GM19324 (cell line): ENCODE measurements at regions not wholly inside any gene's neighbourhood (a gene's known extent, or its start where the extent isn't known, plus 50 kb on each side); places are given as distances from the start of the nearest gene placed in this dataset.

Source experiments
- ATAC-seq: cut with Tn5 transposase; IDR thresholded peaks from one replicate; pipeline ENCODE4 v1.9.1; 2021; ENCODE audit warnings: mild to moderate bottlenecking, moderate library complexity; ENCODE audit not compliant: unreplicated experiment, low FRiP score

DNA sequence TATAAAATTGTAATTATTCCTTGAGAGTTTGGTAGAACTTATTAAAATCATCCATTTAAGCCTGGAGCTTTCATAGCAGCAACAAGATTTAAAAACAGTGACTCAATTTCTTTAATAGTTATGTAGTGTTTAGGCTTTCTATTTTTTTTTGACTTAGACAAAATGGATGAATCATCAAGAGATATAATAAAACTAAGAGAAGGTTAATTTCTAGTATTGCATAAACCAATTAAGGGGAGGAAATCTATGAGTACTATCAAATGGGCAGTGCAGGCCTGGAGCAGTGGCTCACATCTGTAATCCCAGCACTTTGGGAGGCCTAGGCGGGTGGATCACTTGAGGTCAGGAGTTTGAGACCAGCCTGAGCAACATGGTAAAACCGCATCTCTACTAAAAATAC, 416.3 kb upstream of the USP24 start:
- no peak for ATAC-seq

DNA sequence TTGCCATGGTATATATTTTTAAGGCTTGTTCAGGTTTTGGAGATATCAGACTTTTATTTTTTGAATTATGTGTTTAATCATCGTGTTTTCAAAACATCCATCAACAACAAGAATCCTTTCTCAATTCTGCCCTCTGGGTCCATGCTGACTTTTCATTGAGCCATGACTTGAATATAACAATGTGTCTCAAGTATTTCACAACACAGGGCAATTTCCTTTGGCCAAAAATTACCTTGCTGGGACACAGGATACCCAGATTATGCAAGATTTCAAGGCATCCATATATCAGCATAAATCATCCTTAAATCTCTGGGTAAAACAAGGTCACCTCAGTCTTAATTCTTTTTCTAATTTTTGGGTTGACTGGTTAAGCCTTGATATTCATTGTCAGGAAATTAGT, 411.2 kb upstream of the USP24 start:
- no peak for ATAC-seq

DNA sequence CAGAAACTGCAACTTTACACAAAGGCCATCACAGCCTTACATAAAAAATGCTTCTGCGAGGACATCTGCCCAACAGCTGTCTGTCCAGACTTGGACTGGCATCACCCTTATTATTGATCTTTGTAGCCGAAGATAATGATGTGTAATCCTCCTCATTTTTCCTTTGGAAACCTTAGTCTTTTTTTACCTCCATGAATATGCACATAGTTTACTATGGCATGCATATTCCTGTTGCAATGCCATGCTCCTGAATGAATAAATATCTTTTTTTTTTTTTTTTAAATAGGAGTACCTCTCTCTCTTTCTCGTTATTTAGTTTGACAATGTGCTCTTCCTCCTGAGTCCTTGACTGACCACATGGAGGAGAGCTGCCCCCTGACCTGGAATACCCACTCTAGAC, 409.6 kb upstream of the USP24 start:
- ATAC-seq: no peak

DNA sequence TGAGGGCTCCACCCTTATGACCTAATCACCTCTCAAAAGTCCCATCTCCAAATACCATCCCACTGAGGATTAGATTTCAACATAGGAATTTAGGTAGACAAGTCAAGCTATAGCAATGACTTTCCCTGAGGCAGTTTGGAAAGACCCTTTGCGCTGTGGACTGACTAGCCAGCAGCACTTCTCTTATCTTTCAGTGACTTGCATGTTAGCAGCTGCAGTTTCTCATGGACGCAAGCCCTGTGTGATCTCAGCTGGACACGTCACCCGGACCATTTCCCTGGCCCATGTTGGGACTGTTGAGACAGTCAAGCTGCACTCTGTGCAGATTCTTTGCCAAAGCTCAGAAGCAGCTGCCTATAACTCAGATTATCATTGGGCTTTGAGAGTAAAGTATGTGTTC, 408.1 kb upstream of the USP24 start:
- no peak for ATAC-seq

DNA sequence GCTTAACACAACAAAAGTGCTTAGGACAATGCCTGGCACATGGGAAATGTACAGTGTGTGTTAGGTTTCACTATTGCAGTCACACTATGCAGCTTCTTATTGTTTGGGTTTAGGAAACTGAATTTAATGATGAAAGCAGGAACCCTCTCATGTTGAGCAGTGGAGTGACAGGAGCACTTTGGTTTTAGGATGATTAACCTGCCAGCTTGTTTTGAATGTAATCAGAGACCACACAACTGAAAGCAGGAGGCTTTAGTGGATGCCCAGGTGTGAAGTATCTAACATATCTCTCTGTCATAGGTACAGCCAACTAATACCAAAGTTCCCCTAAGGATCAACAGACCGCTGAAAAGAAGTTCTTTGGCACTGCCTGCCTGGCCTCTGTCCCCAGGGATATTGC, 406.9 kb upstream of the USP24 start:
- ATAC-seq: no peak

DNA sequence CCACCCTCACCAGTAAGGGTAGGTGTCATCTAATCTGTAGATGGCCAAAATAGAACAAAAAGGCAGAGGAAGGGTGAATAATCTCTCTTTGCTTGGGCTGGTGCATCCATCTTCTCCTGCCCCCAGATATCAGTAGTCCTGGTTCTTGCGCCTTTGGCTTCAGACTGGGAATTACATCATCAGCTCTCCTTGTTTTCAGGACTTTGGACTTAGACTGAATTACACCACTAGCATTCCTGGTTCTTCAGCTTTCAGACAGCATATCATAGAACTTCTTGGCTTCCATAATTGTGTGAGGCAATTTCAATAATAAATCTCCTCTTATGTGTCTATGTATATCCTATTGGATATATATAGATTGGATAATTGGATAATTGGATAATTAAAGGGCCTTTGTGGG, 403.0 kb upstream of the USP24 start:
- ATAC-seq: no peak

DNA sequence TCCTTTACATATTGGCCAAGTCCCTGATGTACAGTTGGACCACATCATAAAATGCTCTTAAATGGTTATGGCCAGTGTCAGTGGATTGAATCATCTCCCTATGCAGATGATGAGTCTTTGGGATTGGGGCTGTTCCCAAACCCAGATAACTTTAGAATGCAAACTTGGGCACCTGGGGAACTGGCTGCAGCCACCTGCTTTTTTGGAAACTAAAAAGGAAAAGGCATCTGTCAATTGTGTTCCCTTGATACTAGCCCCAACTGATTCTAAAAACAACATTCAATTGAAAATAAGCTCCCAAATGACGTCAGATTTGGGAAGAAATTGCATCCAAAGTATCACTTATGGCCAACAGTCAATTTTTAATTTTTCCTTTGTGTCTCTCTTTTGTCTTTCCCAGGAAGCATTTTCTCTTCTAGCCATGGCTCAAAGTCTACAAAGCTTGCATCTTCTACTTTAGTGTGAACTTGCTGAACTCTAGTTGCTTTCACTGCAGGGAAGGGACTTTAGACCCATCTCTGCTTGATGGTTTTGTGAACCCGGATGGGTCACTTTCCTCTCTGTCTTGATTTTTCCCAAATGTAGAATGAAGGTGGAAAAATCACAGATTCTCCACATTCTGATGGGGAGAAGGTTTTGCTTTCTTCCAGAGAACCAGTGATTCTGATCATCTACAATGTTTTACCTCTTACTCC, 402.3 kb upstream of the USP24 start:
- ATAC-seq: no peak

DNA sequence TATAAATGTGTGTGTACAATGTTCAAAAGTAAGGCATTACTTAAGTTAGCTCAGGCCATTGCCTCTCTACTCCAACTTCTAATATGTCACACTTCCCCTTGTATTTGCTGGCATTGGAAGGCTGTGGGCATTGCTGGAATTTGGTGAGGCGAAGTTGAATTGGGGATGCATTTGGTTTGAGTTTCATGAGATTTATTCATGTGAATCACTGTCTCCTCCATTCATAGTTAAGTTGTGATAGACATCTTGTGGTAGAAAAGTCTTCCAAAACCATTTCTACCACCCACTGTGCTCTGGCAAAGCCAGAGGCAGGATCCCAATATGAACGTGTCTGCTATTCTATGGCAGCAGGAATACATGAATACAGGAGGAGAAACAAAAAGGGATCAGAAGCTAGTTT, 397.8 kb upstream of the USP24 start:
- ATAC-seq: no peak

DNA sequence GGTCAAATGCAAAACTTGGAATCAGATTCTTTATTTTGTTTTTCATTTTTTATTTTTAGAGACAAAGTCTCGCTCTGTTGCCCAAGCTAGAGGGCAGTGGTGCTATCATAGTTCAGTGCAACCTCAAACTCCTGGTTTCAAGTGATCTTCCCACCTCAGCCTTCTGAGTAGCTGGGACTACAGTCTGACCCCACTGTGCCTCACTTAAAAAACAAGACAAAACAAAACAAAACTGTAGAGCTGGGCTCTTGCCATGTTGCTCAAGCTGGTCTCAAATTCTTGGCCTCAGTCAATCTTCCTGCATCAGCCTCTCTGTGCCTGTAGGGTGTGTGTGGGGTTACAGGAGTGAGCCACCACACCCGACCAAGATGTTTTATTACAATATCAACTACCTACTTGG, 396.0 kb upstream of the USP24 start:
- ATAC-seq: no peak

DNA sequence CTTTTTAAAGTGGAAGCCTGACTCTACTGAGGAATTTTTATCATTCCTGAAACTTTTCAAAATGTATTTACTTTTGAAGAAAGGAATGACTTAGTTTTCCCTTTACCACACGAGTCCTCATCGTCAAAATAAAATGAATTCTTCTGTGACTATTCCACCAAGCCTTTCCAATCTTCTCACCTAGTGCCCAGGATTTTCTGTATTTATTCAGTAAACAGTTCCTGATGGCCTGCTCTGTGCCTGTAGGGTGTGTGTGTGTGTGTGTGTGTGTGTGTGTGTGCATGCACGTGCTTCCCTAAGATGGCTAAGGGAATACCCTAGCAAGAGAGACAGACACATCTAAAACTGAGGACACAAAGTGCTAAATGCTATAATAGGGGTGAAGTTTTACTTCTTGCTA, 395.0 kb upstream of the USP24 start:
- no peak for ATAC-seq

DNA sequence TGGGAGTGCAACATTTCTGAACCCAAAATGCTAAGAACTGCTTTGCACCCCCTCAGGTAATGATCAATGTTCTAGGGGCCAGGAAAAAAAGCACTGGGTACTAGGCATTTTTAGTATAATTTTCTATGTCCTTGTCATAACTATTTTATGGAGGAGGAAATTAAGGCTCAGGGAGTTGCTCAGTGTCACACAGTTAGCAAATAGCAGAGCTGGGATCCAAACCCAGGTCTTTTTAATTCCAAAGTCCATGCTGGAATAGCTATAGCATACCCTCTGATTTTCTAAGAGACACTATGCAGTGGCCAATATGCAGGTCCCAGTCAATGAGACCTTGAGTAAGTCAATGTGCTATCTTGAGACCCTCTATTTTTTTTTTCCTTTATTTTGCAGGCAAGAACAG, 394.5 kb upstream of the USP24 start:
- ATAC-seq: no peak

DNA sequence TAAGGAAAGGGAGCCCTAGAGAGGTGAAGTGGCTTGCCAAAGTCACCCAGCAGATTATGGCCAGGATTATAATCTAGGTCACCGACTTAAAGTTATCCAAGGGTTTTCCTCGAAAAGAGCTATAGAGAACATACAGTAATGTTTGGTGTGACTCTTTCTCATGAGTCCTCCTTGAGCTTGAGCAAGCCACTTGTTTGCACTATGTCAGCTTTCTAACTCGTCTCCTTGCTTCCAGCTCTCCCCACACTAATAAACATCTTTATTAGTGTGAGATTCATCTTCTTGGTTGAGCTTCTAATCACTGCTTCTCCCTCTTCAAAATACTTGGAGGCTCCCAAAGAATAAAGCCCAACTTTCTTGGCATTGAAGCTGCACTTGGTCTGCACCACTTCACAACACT, 390.0 kb upstream of the USP24 start:
- ATAC-seq: no peak

DNA sequence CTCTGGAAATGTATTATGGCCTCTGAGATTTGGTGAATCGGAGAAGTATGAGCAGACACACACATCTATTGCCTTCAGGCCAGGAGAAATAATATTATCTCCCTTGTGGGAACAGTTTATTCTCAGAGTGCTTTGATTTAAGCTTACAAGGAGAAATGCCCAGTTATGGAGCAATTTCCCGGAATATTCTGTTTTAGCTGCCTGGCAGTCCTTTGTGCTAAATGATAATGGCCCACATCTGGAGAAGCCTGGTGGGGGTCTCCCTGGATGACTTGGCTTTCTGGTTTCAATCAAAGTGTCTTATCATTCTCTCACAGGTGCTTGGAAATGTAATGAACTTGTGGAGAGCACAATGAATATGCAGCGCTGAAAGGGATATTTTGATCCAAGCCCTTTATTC, 389.6 kb upstream of the USP24 start:
- ATAC-seq: no peak

DNA sequence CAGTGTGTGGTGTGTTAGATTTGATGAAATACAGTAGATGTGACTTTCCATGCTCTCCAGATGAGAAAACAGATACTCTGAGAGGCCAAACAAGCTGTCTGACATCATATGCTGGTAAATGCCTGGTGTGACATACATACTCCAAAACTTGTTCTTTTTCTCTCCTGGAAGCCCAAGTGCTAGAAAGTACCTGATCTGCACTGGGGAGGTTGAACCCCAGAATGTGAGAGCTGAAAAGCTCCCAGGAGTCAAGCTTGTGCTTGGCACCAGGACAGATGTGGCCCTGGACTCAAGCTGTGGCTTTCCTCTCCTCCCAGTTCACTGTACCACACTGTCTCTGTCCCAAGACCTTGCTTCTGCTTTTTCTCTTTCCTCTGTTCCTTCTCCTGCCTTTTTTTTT, 389.0 kb upstream of the USP24 start:
- no peak for ATAC-seq

DNA sequence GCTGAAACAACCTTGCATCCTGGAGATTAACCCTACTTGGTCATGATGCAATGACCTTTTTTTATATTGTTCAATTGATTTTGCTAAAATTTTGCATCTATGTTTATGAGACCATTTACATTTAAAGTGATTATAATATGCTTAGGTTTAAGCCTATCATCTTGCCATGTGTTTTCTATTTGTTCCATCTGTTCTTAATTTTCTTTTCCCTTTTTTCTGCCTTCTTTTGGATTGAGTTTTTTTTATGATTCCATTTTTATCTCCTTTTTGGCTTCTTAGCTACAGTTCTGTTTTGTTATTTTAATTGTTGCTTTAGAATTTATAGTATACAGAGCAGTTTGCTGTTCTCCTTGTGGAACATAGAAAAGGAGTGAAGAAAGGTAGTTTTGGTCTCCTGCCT, 385.1 kb upstream of the USP24 start:
- no peak for ATAC-seq

DNA sequence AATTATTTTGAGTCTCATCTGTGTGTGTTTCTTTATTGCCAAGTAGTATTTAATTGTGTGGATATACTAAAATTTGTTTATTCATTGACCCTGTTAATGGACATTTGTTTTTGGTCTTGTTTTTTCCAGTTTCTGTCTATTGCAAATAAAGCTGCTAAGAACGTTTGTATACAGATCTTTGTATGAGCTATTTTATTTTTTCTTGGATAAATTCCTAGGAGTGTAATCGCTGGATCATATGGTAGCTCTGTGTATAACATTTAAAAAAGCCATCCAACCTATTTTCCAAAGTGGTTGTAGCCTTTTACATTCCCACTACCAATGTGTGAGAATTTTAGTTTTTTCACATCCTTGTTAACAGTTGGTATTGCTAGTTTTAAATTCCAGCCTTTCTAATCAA, 382.7 kb upstream of the USP24 start:
- no peak for ATAC-seq

DNA sequence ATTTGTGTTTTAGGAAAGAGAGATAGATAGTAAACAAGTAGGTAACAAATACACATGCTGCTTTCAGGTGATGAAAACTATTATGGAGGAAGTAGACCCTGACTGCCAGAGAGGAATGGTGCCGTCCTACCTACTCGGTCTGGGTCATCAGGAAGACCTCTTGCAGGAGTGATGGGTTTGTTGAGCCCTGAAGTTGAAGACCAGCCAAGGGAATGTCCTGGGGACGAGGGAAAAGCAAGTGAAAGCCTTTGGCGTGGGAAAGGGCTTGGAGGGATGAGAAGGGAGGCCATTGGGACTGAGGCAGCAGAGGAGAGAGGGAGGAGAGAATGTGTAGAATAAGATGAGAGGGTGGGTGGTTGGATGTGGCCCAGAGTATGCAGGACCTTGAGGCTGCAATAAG, 379.5 kb upstream of the USP24 start:
- ATAC-seq: no peak

DNA sequence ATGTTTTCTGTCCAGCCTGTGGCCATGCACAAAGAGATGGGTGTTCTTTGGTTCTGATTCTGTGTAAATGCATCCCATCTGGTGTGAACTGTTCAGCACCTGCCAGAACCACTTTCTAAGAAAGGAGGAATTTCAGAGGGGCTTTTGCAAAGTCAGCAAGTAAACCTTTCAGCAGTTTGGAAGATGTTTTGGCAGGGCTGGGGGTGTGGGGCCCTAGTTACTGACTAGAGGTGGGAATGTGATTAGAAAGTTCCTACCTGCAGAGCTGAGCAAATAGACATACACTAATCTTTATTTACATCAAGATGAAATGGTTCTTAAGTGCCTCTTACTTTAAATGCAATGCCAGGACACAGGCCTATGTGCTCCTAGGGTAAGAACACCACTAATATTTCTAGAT, 378.1 kb upstream of the USP24 start:
- ATAC-seq: no peak

DNA sequence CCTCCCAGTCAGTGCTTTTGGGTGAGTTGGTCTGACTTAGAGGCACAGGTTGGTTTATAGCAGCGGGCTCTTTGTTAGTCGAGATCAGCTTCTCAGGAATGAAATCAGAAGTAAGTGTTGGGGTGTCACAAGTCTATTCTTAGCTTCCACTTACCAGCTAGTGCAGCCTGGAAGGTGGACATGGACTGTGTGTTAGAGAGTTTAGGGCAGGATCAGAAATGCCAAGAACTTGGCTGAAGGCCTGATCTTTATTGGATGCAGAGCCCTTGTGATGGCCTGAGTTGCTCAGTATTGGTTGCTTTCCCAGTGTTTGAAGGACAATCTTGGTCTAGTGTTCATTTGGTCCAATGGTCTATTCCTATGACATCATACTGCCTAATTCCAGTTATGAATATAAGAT, 377.0 kb upstream of the USP24 start:
- ATAC-seq: no peak

DNA sequence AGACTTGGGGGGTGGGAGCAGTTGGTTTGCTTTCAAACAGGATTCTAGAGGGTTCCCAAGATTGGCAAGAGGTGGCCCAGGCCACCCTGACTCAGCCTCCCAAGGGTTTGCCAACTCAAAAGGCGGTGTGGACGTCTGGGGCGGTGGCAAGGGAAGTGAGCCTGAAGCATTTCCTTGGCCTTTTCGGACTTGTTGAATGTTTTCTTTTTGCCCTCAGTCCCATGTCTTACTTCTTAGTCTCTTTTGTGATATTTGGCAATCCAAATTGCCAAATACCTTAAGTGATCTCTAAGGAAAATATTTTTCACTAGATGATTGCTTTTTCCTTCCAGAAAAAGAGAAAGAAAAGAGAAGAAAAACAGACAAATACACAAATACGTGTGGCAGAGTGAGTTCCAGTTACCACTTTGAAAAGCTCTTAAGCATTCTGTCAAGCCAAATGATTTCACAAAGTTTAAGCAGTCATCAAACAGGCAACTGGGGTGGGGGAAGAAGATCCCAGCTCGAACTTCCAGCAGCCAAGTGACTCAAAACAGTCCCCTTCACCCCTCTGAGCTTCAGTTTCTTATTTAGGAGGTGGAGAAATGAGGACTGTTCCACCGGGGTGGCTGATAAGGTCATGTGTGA, 374.6 kb upstream of the USP24 start:
- ATAC-seq: no peak

DNA sequence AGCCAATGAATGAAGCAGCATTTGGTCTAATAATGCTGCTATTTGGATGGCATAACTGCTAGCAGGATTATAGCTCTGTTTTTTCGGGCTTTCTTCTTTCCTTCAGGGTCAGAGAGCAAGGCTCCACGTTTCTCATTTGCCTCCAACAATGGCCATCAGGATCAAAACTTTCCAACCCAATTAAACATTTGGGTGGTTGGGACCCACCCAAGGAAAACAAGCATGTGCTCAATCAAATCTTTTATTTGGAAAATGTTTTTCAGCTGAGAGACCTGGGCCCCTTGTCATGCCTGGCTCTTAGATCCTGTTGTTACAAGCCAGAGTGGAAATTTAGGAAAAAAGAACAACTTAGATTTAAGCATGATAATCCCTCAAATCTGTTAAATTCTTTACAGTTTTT, 373.1 kb upstream of the USP24 start:
- ATAC-seq: no peak

DNA sequence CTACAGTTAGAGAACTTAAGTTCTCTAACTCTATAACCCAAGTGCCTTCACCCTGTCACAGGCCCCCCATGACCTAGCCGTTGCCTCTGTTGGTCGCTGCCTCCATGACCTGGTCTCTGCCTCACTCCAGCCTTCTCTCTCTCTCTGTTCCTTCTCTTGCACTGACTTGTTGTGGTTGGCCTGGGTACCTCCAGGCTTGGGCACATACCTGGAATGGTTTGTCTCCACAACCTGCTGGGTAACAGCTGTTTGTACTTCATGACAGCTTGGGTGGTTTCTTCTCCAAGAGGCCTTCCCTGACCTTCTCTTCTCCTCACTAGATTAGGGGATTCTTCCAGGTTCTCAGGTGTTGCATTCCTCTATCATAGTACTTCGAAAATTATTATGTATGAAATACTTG, 371.6 kb upstream of the USP24 start:
- no peak for ATAC-seq

DNA sequence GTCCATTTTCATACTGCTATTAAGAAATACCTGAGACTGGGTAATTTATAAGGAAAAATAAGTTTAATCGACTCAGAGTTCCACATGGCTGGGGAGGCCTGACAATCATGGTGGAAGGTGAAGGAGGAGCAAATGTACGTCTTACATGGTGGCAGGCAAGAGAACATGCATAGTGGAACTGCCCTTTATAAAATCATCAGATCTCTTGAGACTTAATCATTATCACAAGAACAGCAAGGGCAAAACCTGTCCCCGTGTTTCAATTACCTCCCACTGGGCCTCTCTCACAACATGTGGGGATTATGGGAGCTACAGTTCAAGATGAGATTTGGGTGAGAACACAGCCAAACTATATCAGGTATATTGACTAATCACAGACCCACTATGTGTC, 370.2 kb upstream of the USP24 start:
- ATAC-seq: no peak
